Stimulated activated CD4-positive, alpha-beta T cell treated with anti-CD3 and anti-CD28 coated beads, Interleukin-1b, Interleukin-23, amount 100 ng/mL, for 24 hours (primary cell): ENCODE measurements at regions not wholly inside any gene's neighbourhood (a gene's known extent, or its start where the extent isn't known, plus 50 kb on each side); places are given as distances from the start of the nearest gene placed in this dataset.

Experiments used
- DNase-seq, 4 experiments: peaks; one replicate each; pipeline ENCODE4 v3.0.0-alpha.2; 2020; ENCODE audit warnings: low read depth in 4 of 4, low spot score in 1 of 4

- DNase-seq, result no peak
Observed at GRCh38 chr4:127534041-127534825, 98.5 kb upstream of the INTU start.

GRCh38 chr4:127538016-127538415 is 94.7 kb upstream of the INTU start:
- no peak for DNase-seq

DNA sequence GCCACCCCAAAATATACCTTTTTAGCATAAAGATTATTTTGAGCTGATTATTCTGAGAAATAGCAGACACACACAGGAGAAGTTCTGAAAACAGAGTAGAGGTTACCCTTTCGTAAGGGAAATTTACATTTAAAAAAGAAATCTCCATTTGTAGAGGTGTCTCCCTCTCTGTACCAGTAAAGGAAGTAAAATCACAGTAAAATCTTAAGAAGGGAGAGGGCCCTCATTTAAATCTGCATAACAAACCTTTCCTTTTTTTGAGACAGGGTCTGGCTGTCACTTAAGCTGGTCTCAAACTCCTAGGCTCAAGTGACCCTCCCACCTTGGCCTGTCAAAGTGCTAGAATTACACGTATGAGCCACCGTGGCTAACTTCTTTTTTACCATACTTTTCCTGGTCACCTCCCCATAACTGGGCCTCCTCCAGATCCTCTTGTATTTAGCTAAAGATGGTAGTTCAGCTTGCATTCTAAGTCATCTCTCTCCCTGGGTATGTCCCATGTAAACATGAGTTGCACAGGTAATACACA is 92.2 kb upstream of the INTU start:
- DNase-seq, result no peak

GRCh38 chr4:127545271-127545670 is 87.5 kb upstream of the INTU start:
- no peak for DNase-seq

- no peak for DNase-seq
Observed at GRCh38 chr4:127548990-127549925, 83.5 kb upstream of the INTU start.

DNA sequence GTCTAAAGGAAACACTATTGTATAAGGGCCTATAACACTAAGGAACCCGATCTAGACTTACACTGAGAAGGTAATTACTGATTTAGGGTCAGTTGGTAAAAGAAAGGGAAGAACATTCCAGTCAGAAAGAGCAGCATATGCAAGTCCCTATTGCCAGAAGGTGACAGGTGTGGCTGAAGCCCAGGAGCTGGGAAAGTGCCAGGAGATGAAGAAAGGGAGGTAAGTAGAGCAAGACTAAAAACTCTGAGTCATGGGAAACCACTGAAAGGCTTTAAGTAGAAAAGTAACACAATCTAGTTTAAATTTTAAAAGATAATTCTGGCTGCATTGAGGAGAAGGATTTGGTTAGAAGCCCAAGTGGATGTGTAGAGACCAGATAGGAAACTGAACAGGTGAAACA is 77.7 kb upstream of the INTU start:
- DNase-seq, result no peak

- no peak for DNase-seq
Observed at GRCh38 chr4:127558088-127558487, 74.7 kb upstream of the INTU start.

DNA sequence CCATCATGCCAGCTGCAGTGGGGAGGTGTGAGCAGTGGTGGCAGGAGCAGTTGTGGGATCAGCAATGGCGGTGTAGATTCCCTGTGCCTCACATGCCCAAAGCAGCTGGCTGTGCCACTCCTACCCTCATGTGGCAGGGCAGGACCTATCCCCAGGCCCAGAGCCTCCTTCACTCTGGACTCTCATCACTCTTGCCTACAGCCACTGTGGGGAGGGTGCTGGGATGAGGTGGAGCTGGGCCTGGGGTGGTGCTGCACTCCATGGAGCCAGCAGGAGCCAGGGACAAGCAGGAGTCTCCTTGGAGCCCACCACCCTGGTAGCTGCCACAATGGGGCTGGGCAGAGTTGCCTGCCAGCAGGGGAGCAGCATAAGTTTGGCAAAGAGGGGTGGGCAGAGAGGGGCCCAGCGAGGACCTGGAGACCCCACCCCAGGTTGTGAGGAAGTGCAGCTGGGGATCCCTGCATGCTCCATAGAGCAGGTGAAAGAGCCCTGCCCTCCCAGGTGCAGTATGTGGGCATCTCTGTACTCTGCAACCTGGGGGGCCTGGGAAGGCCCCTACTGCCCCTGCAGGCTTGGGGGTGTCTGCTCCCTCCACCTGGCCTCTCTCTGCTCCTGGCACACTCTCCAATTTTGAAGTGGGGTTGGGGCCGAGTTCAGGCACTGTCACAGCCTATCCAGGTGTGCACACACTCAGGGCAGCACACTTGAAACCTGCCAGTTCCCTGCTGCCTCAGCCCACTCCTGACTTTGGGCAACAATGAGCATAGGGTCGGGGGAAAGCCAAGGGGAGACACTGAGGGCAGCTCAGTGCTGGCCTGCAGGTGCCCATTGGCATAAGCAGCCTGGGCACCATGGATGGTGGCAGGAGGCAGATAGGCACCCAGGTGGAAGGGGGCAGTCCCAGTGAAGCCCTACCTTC is 74.0 kb upstream of the INTU start:
- no peak for DNase-seq

DNA sequence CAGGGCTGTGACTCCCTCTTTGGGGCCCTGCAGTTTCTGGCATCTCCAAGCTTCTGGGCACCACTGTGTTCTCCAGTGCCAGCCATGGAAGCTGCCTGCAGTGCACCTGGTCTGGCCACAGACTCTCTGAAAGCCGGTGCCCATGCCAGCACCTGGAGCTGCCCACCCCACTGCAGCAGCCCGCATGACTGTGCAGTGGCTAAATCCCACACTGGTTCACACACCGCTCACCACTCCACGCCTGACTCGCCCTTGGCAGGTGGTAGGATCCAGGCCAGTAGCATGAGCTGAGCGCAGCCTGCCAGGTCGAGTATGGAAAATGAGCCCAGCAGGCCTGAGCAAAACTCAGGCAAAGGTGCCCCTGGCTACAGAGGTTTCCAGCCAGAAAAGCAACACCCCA is 72.8 kb upstream of the INTU start:
- DNase-seq, result no peak

- DNase-seq, result no peak
Observed at GRCh38 chr4:127560755-127561154, 72.0 kb upstream of the INTU start.

GRCh38 chr4:127574643-127575042 is 58.1 kb upstream of the INTU start:
- DNase-seq, result no peak

GRCh38 chr4:127575888-127576287 is 56.9 kb upstream of the INTU start:
- no peak for DNase-seq

- DNase-seq, result no peak
Observed at GRCh38 chr4:127578491-127578890, 54.3 kb upstream of the INTU start.

GRCh38 chr4:127578967-127579366 is 53.8 kb upstream of the INTU start:
- no peak for DNase-seq

- no peak for DNase-seq
Observed at GRCh38 chr4:127579821-127580220, 52.9 kb upstream of the INTU start.

- DNase-seq, result no peak
Observed at GRCh38 chr4:127580300-127580699, 52.5 kb upstream of the INTU start.

GRCh38 chr4:127580891-127581290 is 51.9 kb upstream of the INTU start:
- no peak for DNase-seq
